ENCODE measurements at regions not wholly inside any gene's neighbourhood (a gene's known extent, or its start where the extent isn't known, plus 50 kb on each side); places are given as distances from the start of the nearest gene placed in this dataset.
"Not testable (repeated sequence)": the region's sequence is repeated elsewhere in the genome, so short reads cannot be mapped to it uniquely, and the experiment has no call there.

- not testable (repeated sequence) for TF ChIP-seq CTCF, POLR2A (IDR thresholded peaks at IDR 0.05)
These were observed 743.8 kb upstream of the CDH8 start for GRCh38 chr16:62780081-62780480.
